Heart left ventricle (tissue), 16 donors: ENCODE measurements at regions not wholly inside any gene's neighbourhood (a gene's known extent, or its start where the extent isn't known, plus 50 kb on each side); places are given as distances from the start of the nearest gene placed in this dataset.
"Not testable (repeated sequence)": the region's sequence is repeated elsewhere in the genome, so short reads cannot be mapped to it uniquely, and the experiment has no call there.

Experiments
- ATAC-seq, 4 donors: fragments of 200-7000 bp; cut with Tn5 transposase; one replicate each; pipeline ENCODE4 v1.9.1; 2020 to 2022; ENCODE audit warnings: moderate library complexity in 4 of 4, mild to moderate bottlenecking in 3 of 4, moderate number of reproducible peaks in 1 of 4
- DNase-seq, 5 donors: peaks; one replicate each; pipeline ENCODE4 v3.0.0-alpha.2; 2020
- H3K27ac ChIP-seq, 12 donors: fragments of 200-600 bp; sonication (generic) in 4 of 12; one replicate each; pipeline versions ENCODE4 v1.5.0 to v1.8.0; 2016 to 2022; ENCODE audit warnings: mild to moderate bottlenecking in 2 of 12
- H3K27me3 ChIP-seq, 9 donors: fragments of 200-600 bp; sonication (generic) in 2 of 9; one replicate each; pipeline versions ENCODE4 v1.5.1 to v1.8.0; 2016 to 2022; ENCODE audit warnings: mild to moderate bottlenecking in 3 of 9
- H3K36me3 ChIP-seq, 9 donors: fragments of 200-600 bp; sonication (generic) in 2 of 9; one replicate each; pipeline versions ENCODE4 v1.5.0 to v1.8.0; 2018 to 2022; ENCODE audit warnings: mild to moderate bottlenecking in 2 of 9
- H3K4me1 ChIP-seq, 12 donors: fragments of 200-600 bp; sonication (generic) in 4 of 12; one replicate each; pipeline versions ENCODE4 v1.5.0 to v1.8.0; 2016 to 2022; ENCODE audit warnings: mild to moderate bottlenecking in 3 of 12
- H3K4me3 ChIP-seq, 12 donors: fragments of 200-600 bp; sonication (generic) in 4 of 12; one replicate each; pipeline versions ENCODE4 v1.5.0 to v1.8.0; 2017 to 2022; ENCODE audit warnings: mild to moderate bottlenecking in 9 of 12, moderate library complexity in 4 of 12
- H3K9me3 ChIP-seq, 12 donors: fragments of 200-600 bp; sonication (generic) in 4 of 12; one replicate each; pipeline versions ENCODE4 v1.5.0 to v1.8.0; 2016 to 2022; ENCODE audit warnings: mild to moderate bottlenecking in 1 of 12
- POLR2A ChIP-seq, 2 donors: fragments of 450-650 bp; IDR thresholded peaks; one replicate each; pipeline ENCODE4 v1.6.1; 2017; ENCODE audit warnings: antibody characterized with exemption in 2 of 2, mild to moderate bottlenecking in 2 of 2, moderate library complexity in 2 of 2
- WGBS, 4 donors: extraction: QIAGEN DNeasy Blood & Tissue Kit in 2 of 4; methylation state at CpG; one replicate each; pipeline versions ENCODE4 v1.1.5 to v1.1.7; 2013 to 2018; 5-methylcytosine and 5-hydroxymethylcytosine counted together
- intact Hi-C, 10 donors: fragments of 100-400 bp; cut with DNase I; formaldehyde crosslinking; loops; one replicate each; pipeline versions ENCODE4 v1.11.1 to v1.14.2; 2022
- TF ChIP-seq, protein P1 (sequence below), 12 donors: fragments of 200-600 bp; sonication (generic) in 4 of 12; IDR thresholded peaks; one replicate each; pipeline versions ENCODE4 v1.5.0 to v1.8.0; 2018 to 2022; ENCODE audit warnings: antibody characterized with exemption in 12 of 12, mild to moderate bottlenecking in 5 of 12
- donor health status: ischemic (EF 13 %, LVEDD 7.1; RV severe dilation, severe dysfunction).
- donor health status: healthy with polysubstance abuse.
- donor health status: DM: no; HTN: yes; CAD: no.
- donor health status: DM: no; HTN: no; CAD: no.
- donor health status: ischemic (EF 25% LVEDD 6.9; RV normal size, moderate dysfunction).
- donor health status: ischemic (EF 25% LVEDD 5.7; RV mildly dilated, moderate dysfunction).
- donor health status: healthy.
- donor health status: DM: yes; HTN: yes; CAD: no.
- donor health status: ischemic (EF 35%, LVEDD 5.7; RV mildly dilated, moderate dysfunction).
- donor health status: nonischemic (EF 11% LVEDD 7.7; RV severe dilation, severe dysfunction).
- donor health status: DM: yes; HTN: yes; CAD: no.
- donor health status: PGD.
- donor health status: ischemic (EF 29% LVEDD 5.4; RV normal size, mild dysfunction).
- donor health status: nonischemic (EF 23%, LVEDD 6.1; RV moderate dilation, normal function).

DNA sequence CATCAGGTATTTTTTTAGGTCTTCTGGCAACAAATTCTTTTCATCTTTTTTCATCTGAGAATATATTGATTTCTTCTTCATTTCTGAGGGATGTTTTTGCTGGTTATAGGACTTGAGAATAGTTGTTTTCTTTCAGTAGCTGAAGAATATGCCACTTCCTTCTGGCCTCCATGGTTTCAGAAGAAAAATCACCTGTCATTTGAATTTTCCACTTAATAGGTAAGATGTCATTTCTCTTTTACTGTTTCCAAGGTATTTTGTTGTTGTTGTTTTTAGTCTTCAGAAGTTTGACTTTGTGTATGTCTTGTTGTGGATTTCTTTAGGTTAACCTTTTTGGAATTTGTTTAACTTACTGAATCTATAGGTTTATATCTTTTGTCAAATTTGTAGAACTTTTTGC, 257.8 kb upstream of the AMIGO2 start:
- ATAC-seq: no peak
- DNase-seq: no peak
- H3K36me3 ChIP-seq: no peaks in the 10 kb centered on the region
- H3K4me3 ChIP-seq: no peak overlapping the region
- TF ChIP-seq, protein P1, sequence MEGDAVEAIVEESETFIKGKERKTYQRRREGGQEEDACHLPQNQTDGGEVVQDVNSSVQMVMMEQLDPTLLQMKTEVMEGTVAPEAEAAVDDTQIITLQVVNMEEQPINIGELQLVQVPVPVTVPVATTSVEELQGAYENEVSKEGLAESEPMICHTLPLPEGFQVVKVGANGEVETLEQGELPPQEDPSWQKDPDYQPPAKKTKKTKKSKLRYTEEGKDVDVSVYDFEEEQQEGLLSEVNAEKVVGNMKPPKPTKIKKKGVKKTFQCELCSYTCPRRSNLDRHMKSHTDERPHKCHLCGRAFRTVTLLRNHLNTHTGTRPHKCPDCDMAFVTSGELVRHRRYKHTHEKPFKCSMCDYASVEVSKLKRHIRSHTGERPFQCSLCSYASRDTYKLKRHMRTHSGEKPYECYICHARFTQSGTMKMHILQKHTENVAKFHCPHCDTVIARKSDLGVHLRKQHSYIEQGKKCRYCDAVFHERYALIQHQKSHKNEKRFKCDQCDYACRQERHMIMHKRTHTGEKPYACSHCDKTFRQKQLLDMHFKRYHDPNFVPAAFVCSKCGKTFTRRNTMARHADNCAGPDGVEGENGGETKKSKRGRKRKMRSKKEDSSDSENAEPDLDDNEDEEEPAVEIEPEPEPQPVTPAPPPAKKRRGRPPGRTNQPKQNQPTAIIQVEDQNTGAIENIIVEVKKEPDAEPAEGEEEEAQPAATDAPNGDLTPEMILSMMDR (IDR thresholded peaks at IDR 0.05): no peak
- no peak for TF ChIP-seq POLR2A (IDR thresholded peaks at IDR 0.05)
- H3K9me3 ChIP-seq: peaks cover 0 to 10% (median 0%) of the 10 kb centered on the region in 12 donors
- no peaks in the 10 kb centered on the region for H3K27me3 ChIP-seq
- intact Hi-C loops: no loop called here
- H3K4me1 ChIP-seq: no peaks in the 10 kb centered on the region
- H3K27ac ChIP-seq: no peak overlapping the region

DNA sequence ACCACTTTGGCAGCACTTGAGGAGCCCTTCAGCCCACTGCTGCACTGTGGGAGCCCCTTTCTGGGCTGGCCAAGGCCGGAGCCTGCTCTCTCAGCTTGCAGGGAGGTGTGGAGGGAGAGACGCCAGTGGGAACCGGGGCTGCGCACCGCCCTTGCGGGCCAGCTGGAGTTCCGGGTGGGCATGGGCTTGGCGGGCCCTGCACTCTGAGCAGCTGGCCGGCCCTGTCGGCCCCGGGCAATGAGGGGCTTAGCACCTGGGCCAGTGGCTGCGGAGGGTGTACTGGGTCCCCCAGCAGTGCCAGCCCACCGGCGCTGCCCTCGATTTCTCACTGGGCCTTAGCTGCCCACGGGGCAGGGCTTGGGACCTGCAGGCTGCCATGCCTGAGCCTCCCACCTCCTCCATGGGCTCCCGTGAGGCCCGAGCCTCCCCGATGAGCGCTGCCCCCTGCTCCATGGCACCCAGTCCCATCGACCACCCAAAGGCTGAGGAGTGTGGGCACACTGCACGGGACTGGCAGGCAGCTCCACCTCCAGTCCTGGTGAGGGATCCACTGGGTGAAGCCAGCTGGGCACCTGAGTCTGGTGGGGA, 253.6 kb upstream of the AMIGO2 start:
- H3K27me3 ChIP-seq, H3K4me1 ChIP-seq, ATAC-seq, H3K36me3 ChIP-seq, H3K27ac ChIP-seq, intact Hi-C loops, H3K4me3 ChIP-seq, DNase-seq: not testable (repeated sequence)
- 77 to 97% (median 89%) methylated on average over 10 to 22 of the region's 22 CpGs for WGBS, 4 donors
- H3K9me3 ChIP-seq: peaks cover 0 to 14% (median 0%) of the 10 kb centered on the region in 12 donors

DNA sequence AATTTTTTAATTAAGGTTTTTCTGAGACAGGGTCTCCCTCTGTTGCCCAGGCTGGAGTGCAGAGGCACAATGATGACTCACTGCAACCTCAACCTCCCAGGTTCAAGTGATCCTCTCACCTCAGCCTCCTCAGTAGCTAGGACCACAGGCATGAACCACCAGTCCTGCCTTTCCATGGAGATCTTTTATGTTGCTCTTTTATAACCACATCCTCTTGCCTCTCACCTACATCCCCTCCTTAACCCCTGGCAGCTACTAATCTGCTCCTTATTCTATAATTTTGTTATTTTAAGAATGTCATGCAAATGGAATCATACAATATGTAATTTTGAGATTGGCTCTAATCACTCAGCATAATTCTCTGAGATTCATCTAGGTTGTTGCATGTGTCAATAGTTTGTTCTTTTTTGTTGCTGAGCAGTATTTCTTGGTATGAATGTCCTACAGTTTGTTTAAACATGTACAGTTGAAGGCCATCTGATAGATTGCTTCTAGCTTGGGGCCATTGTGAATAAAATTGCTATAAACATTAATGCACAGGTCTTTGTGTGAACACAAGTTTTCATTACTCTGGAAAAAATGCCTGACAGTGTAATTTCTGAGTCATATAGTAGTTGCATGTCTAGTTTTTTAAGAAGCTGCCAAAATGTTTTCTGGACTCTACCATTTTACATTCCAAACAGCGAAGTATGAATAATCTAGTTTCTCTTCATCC, 249.2 kb upstream of the AMIGO2 start:
- no peak overlapping the region for H3K4me3 ChIP-seq
- no peaks in the 10 kb centered on the region for H3K4me1 ChIP-seq
- no peaks in the 10 kb centered on the region for H3K27me3 ChIP-seq
- H3K27ac ChIP-seq: no peak overlapping the region
- DNase-seq (no peak), ATAC-seq (no peak)
- intact Hi-C loops: no loop called here
- H3K36me3 ChIP-seq: no peaks in the 10 kb centered on the region
- 83 to 89% (median 86%) methylated on average over 1 of the region's 1 CpG for WGBS, 4 donors
- peaks cover 0 to 4% (median 0%) of the 10 kb centered on the region in 12 donors for H3K9me3 ChIP-seq
- TF ChIP-seq, protein P1 (IDR thresholded peaks at IDR 0.05): no peak
- TF ChIP-seq POLR2A (IDR thresholded peaks at IDR 0.05): no peak

DNA sequence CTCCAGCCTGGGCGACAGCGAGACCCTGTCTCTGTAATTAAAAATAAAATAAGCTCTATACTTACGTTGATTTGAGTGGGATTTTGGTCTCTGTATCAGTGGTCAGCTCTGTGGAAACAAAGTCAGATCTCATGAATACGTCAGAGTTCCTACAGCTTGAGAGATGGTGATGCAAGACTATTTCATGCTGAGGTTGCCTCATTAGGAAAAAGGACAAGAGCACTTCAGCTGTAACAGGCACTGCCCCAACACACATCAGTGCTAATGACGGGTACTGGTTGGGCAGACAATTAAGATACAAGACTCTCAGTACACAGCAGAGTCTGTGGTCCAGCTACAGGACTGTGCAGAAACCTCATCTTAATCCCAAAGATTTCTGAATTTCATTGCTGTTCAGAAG, 246.4 kb upstream of the AMIGO2 start:
- no peak overlapping the region for H3K4me3 ChIP-seq
- peaks cover 0 to 4% (median 0%) of the 10 kb centered on the region in 12 donors for H3K9me3 ChIP-seq
- intact Hi-C loops: no loop called here
- ATAC-seq (no peak), DNase-seq (no peak)
- H3K4me1 ChIP-seq: peaks cover 0 to 1% (median 0%) of the 10 kb centered on the region in 12 donors
- no peaks in the 10 kb centered on the region for H3K27me3 ChIP-seq
- TF ChIP-seq, protein P1 (IDR thresholded peaks at IDR 0.05): no peak
- TF ChIP-seq POLR2A (IDR thresholded peaks at IDR 0.05): no peak
- H3K27ac ChIP-seq: no peak overlapping the region
- WGBS, 4 donors: 85 to 89% (median 88%) methylated on average over 5 of the region's 5 CpGs
- no peaks in the 10 kb centered on the region for H3K36me3 ChIP-seq
